IMR-90 (cell line): ENCODE measurements at regions not wholly inside any gene's neighbourhood (a gene's known extent, or its start where the extent isn't known, plus 50 kb on each side); places are given as distances from the start of the nearest gene placed in this dataset.

Experiments used
- ATAC-seq: fragments of 200-7000 bp; cut with Tn5 transposase; 2 replicates; pipeline ENCODE4 v1.9.1; 2020; ENCODE audit warnings: low read depth, mild to moderate bottlenecking, moderate library complexity
- BruUV-seq: library from RNA; stranded (reverse); fragments of 400-500 nt; replicated peaks from 2 replicates; lab custom pipeline; 2021; lab: Mats Ljungman, UMichigan
- CTCF ChIA-PET: fragments of 300-600 bp; formaldehyde crosslinking; extraction: SDS; loops from one replicate; lab custom pipeline; 2021; ENCODE audit warnings: antibody characterized with exemption; lab: Yijun Ruan, JAX
- POLR2A ChIA-PET: fragments of 300-600 bp; sonication (Branson Sonifier 250); formaldehyde crosslinking; loops from one replicate; lab custom pipeline; 2022; ENCODE audit warnings: antibody characterized with exemption; ENCODE audit not compliant: unreplicated experiment; lab: Charles Lee
- DNase-seq: peaks from one replicate; pipeline ENCODE4 v3.0.0; 2013
- H2AFZ ChIP-seq: replicated peaks from 2 replicates; pipeline ENCODE3; 2013; ENCODE audit warnings: low read length, mild to moderate bottlenecking; ENCODE audit not compliant: poor library complexity
- H2AK5ac ChIP-seq: 2 replicates; pipeline ENCODE4 v1.6.1; 2013; ENCODE audit warnings: low read depth, low read length, inconsistent platforms
- H2AK9ac ChIP-seq: replicated peaks from 2 replicates; pipeline ENCODE3; 2013; ENCODE audit warnings: mild to moderate bottlenecking, low read depth, low read length, moderate library complexity; ENCODE audit not compliant: poor library complexity
- H2BK120ac ChIP-seq: 2 replicates; pipeline ENCODE4 v1.6.1; 2013; ENCODE audit warnings: low read depth, low read length, inconsistent platforms
- H2BK15ac ChIP-seq: 3 replicates; pipeline ENCODE4 v1.6.1; 2013; ENCODE audit warnings: low read depth, low read length, inconsistent platforms
- H2BK20ac ChIP-seq: 2 replicates; pipeline ENCODE4 v1.6.1; 2013; ENCODE audit warnings: low read depth, mild to moderate bottlenecking, inconsistent platforms, low read length, moderate library complexity
- H2BK5ac ChIP-seq: 2 replicates; pipeline ENCODE4 v1.6.1; 2013; ENCODE audit warnings: mild to moderate bottlenecking, low read depth, low read length, inconsistent platforms; ENCODE audit not compliant: poor library complexity, severe bottlenecking
- H3K14ac ChIP-seq: replicated peaks from 2 replicates; pipeline ENCODE4 v1.6.1; 2013; ENCODE audit warnings: low read depth, low read length, inconsistent platforms
- H3K18ac ChIP-seq: 2 replicates; pipeline ENCODE4 v1.6.1; 2013; ENCODE audit warnings: low read depth, low read length, control low read depth
- H3K23ac ChIP-seq: 2 replicates; pipeline ENCODE4 v1.6.1; 2013; ENCODE audit warnings: low read depth, low read length, inconsistent platforms
- H3K27ac ChIP-seq: 2 replicates; pipeline ENCODE4 v1.5.1; 2013; ENCODE audit warnings: mild to moderate bottlenecking, control low read depth, low read length; ENCODE audit not compliant: insufficient read depth
- H3K27me3 ChIP-seq: 2 replicates; pipeline ENCODE4 v1.6.1; 2013; ENCODE audit warnings: low read length; ENCODE audit not compliant: control insufficient read depth, insufficient read depth
- H3K36me3 ChIP-seq: 2 replicates; pipeline ENCODE4 v1.6.1; 2013; ENCODE audit warnings: low read length, mixed read lengths; ENCODE audit not compliant: control insufficient read depth, insufficient read depth
- H3K4ac ChIP-seq: 2 replicates; pipeline ENCODE4 v1.6.1; 2013; ENCODE audit warnings: low read depth, low read length, inconsistent platforms
- H3K4me1 ChIP-seq: 2 replicates; pipeline ENCODE4 v1.6.1; 2013; ENCODE audit warnings: low read length, mixed read lengths; ENCODE audit not compliant: control insufficient read depth, insufficient read depth
- H3K4me2 ChIP-seq: 2 replicates; pipeline ENCODE4 v1.6.1; 2013; ENCODE audit warnings: low read depth, mild to moderate bottlenecking, control low read depth, low read length, moderate library complexity
- H3K4me3 ChIP-seq: 2 replicates; pipeline ENCODE4 v1.5.1; 2013; ENCODE audit warnings: low read depth, mild to moderate bottlenecking, control low read depth, low read length, moderate library complexity; ENCODE audit not compliant: insufficient read depth
- H3K56ac ChIP-seq: 2 replicates; pipeline ENCODE4 v1.6.1; 2013; ENCODE audit warnings: low read length, inconsistent platforms; ENCODE audit not compliant: insufficient read depth; ENCODE audit errors: extremely low read depth
- H3K79me1 ChIP-seq, 2 experiments: 2 replicates each; pipeline ENCODE4 v1.6.1; 2013; ENCODE audit warnings: low read length in 2 of 2, inconsistent platforms in 1 of 2, low read depth in 1 of 2
- H3K9ac ChIP-seq: 2 replicates; pipeline ENCODE4 v1.6.1; 2013; ENCODE audit warnings: low read depth, low read length, control low read depth
- H3K9me1 ChIP-seq: 2 replicates; pipeline ENCODE4 v1.6.1; 2013; ENCODE audit warnings: low read length, inconsistent platforms; ENCODE audit not compliant: insufficient read depth
- H3K9me3 ChIP-seq: 2 replicates; pipeline ENCODE4 v1.6.1; 2013; ENCODE audit warnings: low read length; ENCODE audit not compliant: control insufficient read depth, insufficient read depth
- H4K20me1 ChIP-seq: 2 replicates; pipeline ENCODE4 v1.6.1; 2013; ENCODE audit warnings: low read length, inconsistent platforms; ENCODE audit not compliant: insufficient read depth
- H4K5ac ChIP-seq: 2 replicates; pipeline ENCODE4 v1.6.1; 2013; ENCODE audit warnings: mild to moderate bottlenecking, low read depth, low read length, control low read depth
- H4K8ac ChIP-seq, 2 experiments: 2 replicates each; pipeline ENCODE4 v1.6.1; 2013; ENCODE audit warnings: low read depth in 2 of 2, low read length in 2 of 2, control low read depth in 1 of 2, inconsistent platforms in 1 of 2
- H4K91ac ChIP-seq: 2 replicates; pipeline ENCODE4 v1.6.1; 2013; ENCODE audit warnings: low read depth, low read length, inconsistent platforms; ENCODE audit not compliant: insufficient read depth
- BHLHE40 ChIP-seq: fragments of 150-350 bp; IDR thresholded peaks from 2 replicates; pipeline ENCODE4 v1.6.1; 2016; ENCODE audit warnings: mild to moderate bottlenecking, low read depth, low read length
- CEBPB ChIP-seq: IDR thresholded peaks from 2 replicates; pipeline ENCODE4 v1.6.1; 2012; ENCODE audit warnings: low read depth, low read length, improper control_type of control experiment
- CHD1 ChIP-seq: IDR thresholded peaks from 2 replicates; pipeline ENCODE4 v1.6.1; 2012; ENCODE audit warnings: low read depth, low read length, improper control_type of control experiment
- MAFK ChIP-seq: IDR thresholded peaks from 2 replicates; pipeline ENCODE4 v1.6.1; 2012; ENCODE audit warnings: low read depth, low read length, improper control_type of control experiment
- MAZ ChIP-seq: IDR thresholded peaks from 2 replicates; pipeline ENCODE4 v1.6.1; 2012; ENCODE audit warnings: low read depth, mild to moderate bottlenecking, low read length, improper control_type of control experiment, moderate library complexity, borderline replicate concordance
- POLR2A ChIP-seq: IDR thresholded peaks from 2 replicates; pipeline ENCODE4 v1.6.1; 2012; ENCODE audit warnings: mild to moderate bottlenecking, low read depth, low read length
- RAD21 ChIP-seq: IDR thresholded peaks from 2 replicates; pipeline ENCODE4 v1.6.1; 2012; ENCODE audit warnings: low read length, improper control_type of control experiment
- RCOR1 ChIP-seq: IDR thresholded peaks from 2 replicates; pipeline ENCODE4 v1.6.1; 2012; ENCODE audit warnings: mild to moderate bottlenecking, low read length, improper control_type of control experiment; ENCODE audit not compliant: insufficient replicate concordance
- SMC3 ChIP-seq: fragments of 150-350 bp; IDR thresholded peaks from 2 replicates; pipeline ENCODE4 v1.6.1; 2016; ENCODE audit warnings: low read depth, mild to moderate bottlenecking, antibody characterized with exemption, low read length, moderate library complexity
- USF2 ChIP-seq: fragments of 150-350 bp; IDR thresholded peaks from 2 replicates; pipeline ENCODE4 v1.6.1; 2017; ENCODE audit warnings: mild to moderate bottlenecking, antibody characterized with exemption, low read length, low read depth
- WGBS, 2 experiments: methylation state at CpG; one replicate each; pipeline versions ENCODE4 v1.1.5 to v1.1.7; 2013; ENCODE audit warnings: missing lambda C conversion rate in 2 of 2; ENCODE audit not compliant: insufficient read length in 1 of 2; ENCODE audit errors: extremely low coverage in 2 of 2; 5-methylcytosine and 5-hydroxymethylcytosine counted together
- dilution Hi-C: fragments of 300-500 bp; cut with HindIII; formaldehyde crosslinking; loops from one replicate; pipeline ENCODE4 v1.14.3; 2018; ENCODE audit warnings: low sequenced_read_pairs; ENCODE audit not compliant: unreplicated experiment
- in situ Hi-C: fragments of 300-500 bp; cut with MboI; formaldehyde crosslinking; loops from 3 replicates; pipeline ENCODE4 v1.14.3; 2019; ENCODE audit warnings: low sequenced_read_pairs, inconsistent platforms, mixed read lengths
- intact Hi-C: fragments of 100-400 bp; cut with micrococcal nuclease; formaldehyde crosslinking; loops from 2 replicates; pipeline ENCODE4 v1.10.0; 2022
- TF ChIP-seq, protein P1 (sequence below): conservative IDR thresholded peaks from 2 replicates; pipeline ENCODE4 v1.5.1; 2012; ENCODE audit warnings: mild to moderate bottlenecking, low read depth, low read length, improper control_type of control experiment
- TF ChIP-seq, protein P2 (sequence below): fragments of 150-350 bp; IDR thresholded peaks from 2 replicates; pipeline ENCODE4 v1.6.1; 2016; ENCODE audit warnings: low read depth, mild to moderate bottlenecking, low read length, moderate library complexity, borderline replicate concordance

DNA sequence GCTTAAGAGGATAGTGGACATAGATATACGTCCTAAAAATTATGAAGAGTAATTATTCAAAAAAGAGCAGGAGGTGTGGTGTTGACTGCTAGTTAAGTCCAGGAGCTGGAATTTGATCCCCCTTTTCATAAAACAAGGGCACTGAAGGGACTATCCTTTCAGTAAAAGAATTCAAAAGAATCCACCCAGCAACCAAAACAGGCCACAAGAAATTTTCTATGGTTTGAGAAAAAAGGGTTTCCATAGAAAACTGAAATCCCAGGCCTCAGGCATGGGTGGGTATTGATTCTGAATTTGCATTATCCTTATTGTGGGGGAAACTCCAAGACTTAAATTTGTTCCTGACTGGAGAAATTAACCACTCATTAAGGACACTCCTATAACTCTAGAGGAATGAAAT is 269.0 kb upstream of the MPDZ start:
- H3K4ac ChIP-seq = no peak overlapping the region
- no peak overlapping the region for H2AK5ac ChIP-seq
- no peak for DNase-seq
- no peak overlapping the region for H2BK15ac ChIP-seq
- no peak overlapping the region for H2BK20ac ChIP-seq
- no TSS peak for BruUV-seq
- H2AFZ ChIP-seq = no peak overlapping the region
- POLR2A ChIA-PET = interaction anchor here (0.6 kb wide), 1 partner anchor 30 kb away, joined by 3 read pairs; no protein-coding TSS in a partner anchor
- no peaks in the 10 kb centered on the region for H3K79me1 ChIP-seq
- H3K9me3 ChIP-seq = no peaks in the 10 kb centered on the region
- H4K91ac ChIP-seq = no peak overlapping the region
- no peak overlapping the region for H4K5ac ChIP-seq
- TF ChIP-seq BHLHE40 = no peak
- TF ChIP-seq, protein P1, sequence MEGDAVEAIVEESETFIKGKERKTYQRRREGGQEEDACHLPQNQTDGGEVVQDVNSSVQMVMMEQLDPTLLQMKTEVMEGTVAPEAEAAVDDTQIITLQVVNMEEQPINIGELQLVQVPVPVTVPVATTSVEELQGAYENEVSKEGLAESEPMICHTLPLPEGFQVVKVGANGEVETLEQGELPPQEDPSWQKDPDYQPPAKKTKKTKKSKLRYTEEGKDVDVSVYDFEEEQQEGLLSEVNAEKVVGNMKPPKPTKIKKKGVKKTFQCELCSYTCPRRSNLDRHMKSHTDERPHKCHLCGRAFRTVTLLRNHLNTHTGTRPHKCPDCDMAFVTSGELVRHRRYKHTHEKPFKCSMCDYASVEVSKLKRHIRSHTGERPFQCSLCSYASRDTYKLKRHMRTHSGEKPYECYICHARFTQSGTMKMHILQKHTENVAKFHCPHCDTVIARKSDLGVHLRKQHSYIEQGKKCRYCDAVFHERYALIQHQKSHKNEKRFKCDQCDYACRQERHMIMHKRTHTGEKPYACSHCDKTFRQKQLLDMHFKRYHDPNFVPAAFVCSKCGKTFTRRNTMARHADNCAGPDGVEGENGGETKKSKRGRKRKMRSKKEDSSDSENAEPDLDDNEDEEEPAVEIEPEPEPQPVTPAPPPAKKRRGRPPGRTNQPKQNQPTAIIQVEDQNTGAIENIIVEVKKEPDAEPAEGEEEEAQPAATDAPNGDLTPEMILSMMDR = no peak
- no peak for TF ChIP-seq RAD21
- TF ChIP-seq, protein P2, sequence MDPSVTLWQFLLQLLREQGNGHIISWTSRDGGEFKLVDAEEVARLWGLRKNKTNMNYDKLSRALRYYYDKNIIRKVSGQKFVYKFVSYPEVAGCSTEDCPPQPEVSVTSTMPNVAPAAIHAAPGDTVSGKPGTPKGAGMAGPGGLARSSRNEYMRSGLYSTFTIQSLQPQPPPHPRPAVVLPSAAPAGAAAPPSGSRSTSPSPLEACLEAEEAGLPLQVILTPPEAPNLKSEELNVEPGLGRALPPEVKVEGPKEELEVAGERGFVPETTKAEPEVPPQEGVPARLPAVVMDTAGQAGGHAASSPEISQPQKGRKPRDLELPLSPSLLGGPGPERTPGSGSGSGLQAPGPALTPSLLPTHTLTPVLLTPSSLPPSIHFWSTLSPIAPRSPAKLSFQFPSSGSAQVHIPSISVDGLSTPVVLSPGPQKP = no peak
- no peak for TF ChIP-seq RCOR1
- TF ChIP-seq MAFK = no peak
- TF ChIP-seq MAZ = no peak
- no peak for TF ChIP-seq CEBPB
- no peak for TF ChIP-seq SMC3
- TF ChIP-seq USF2 = no peak
- no peak for TF ChIP-seq POLR2A
- no peak for TF ChIP-seq CHD1
- no peak overlapping the region for H3K4me2 ChIP-seq
- H3K9me1 ChIP-seq = no peaks in the 10 kb centered on the region
- H2BK5ac ChIP-seq = no peak overlapping the region
- no peak overlapping the region for H3K27ac ChIP-seq
- H3K18ac ChIP-seq = no peak overlapping the region
- no peak overlapping the region for H2AK9ac ChIP-seq
- H3K4me3 ChIP-seq = no peak overlapping the region
- no peak overlapping the region for H2BK120ac ChIP-seq
- no peak overlapping the region for H3K23ac ChIP-seq
- H3K9ac ChIP-seq = no peak overlapping the region
- H3K4me1 ChIP-seq = no peaks in the 10 kb centered on the region
- H3K14ac ChIP-seq = no peak overlapping the region
- H4K20me1 ChIP-seq = no peaks in the 10 kb centered on the region
- intact Hi-C loops (no loop called here), in situ Hi-C loops (no loop called here), dilution Hi-C loops (no loop called here)
- WGBS, 2 experiments = no CpG with 5 or more reads among the region's 1 CpG
- ATAC-seq = no peak
- H4K8ac ChIP-seq = no peak overlapping the region
- H3K56ac ChIP-seq = no peak overlapping the region
- H3K27me3 ChIP-seq = no peaks in the 10 kb centered on the region
- no peaks in the 10 kb centered on the region for H3K36me3 ChIP-seq
- CTCF ChIA-PET = no interaction called here
